HFFc6 (cell line): ENCODE measurements at regions not wholly inside any gene's neighbourhood (a gene's known extent, or its start where the extent isn't known, plus 50 kb on each side); places are given as distances from the start of the nearest gene placed in this dataset.

ENCODE experiments used
- DNase-seq: peaks from one replicate; pipeline ENCODE4 v3.0.0-alpha.2; 2018
- H3K27ac Mint-ChIP-seq: 2 replicates; pipeline ENCODE4 v1.8.0; 2020; ENCODE audit warnings: mild to moderate bottlenecking, mixed read lengths
- H3K27me3 Mint-ChIP-seq: 2 replicates; pipeline ENCODE4 v1.8.0; 2021; ENCODE audit warnings: mild to moderate bottlenecking, moderate library complexity, mixed read lengths; ENCODE audit not compliant: insufficient read depth
- H3K36me3 Mint-ChIP-seq: 2 replicates; pipeline ENCODE4 v1.8.0; 2021; ENCODE audit warnings: low read depth, mixed read lengths
- H3K4me1 Mint-ChIP-seq: 2 replicates; pipeline ENCODE4 v1.8.0; 2020; ENCODE audit warnings: low read depth, mixed read lengths
- H3K4me3 Mint-ChIP-seq: 2 replicates; pipeline ENCODE4 v1.8.0; 2020; ENCODE audit warnings: mild to moderate bottlenecking, moderate library complexity, mixed read lengths
- H3K9me3 Mint-ChIP-seq: 2 replicates; pipeline ENCODE4 v1.8.0; 2020; ENCODE audit warnings: mild to moderate bottlenecking, mixed read lengths
- CTCF ChIP-seq: fragments of 200-600 bp; sonication (generic); IDR thresholded peaks from 2 replicates; pipeline ENCODE4 v1.5.0; 2021; ENCODE audit warnings: antibody characterized with exemption, mild to moderate bottlenecking

GRCh38 chr12:61029516-61029915 lies 1230.7 kb upstream of the USP15 start:
- peaks cover 46% of the 10 kb centered on the region for H3K9me3 Mint-ChIP-seq
- H3K27ac Mint-ChIP-seq: no peak overlapping the region
- no peaks in the 10 kb centered on the region for H3K27me3 Mint-ChIP-seq
- no peak for TF ChIP-seq CTCF
- no peaks in the 10 kb centered on the region for H3K4me1 Mint-ChIP-seq
- DNase-seq: no peak
- peaks cover 16% of the 10 kb centered on the region; the same call in 1 of the 2 replicates for H3K36me3 Mint-ChIP-seq
- H3K4me3 Mint-ChIP-seq: no peak overlapping the region

- no peak for TF ChIP-seq CTCF
- no peaks in the 10 kb centered on the region for H3K4me1 Mint-ChIP-seq
- H3K4me3 Mint-ChIP-seq: no peak overlapping the region
- H3K36me3 Mint-ChIP-seq: no peaks in the 10 kb centered on the region
- no peaks in the 10 kb centered on the region for H3K27me3 Mint-ChIP-seq
- H3K9me3 Mint-ChIP-seq: peaks cover 35% of the 10 kb centered on the region
- DNase-seq: no peak
- no peak overlapping the region for H3K27ac Mint-ChIP-seq
These were observed 1222.4 kb upstream of the USP15 start for GRCh38 chr12:61037792-61038191.

- Mint-ChIP-seq H3K27ac (no peak overlapping the region), H3K9me3 (peaks cover 16% of the 10 kb centered on the region), H3K36me3 (no peaks in the 10 kb centered on the region), H3K27me3 (no peaks in the 10 kb centered on the region), H3K4me3 (no peak overlapping the region), H3K4me1 (no peaks in the 10 kb centered on the region)
- no peak for DNase-seq
- TF ChIP-seq CTCF: no peak
These were observed 1216.4 kb upstream of the USP15 start for GRCh38 chr12:61043838-61044237.

GRCh38 chr12:61044766-61045165 lies 1215.4 kb upstream of the USP15 start:
- H3K4me3 Mint-ChIP-seq: no peak overlapping the region
- no peak for TF ChIP-seq CTCF
- no peaks in the 10 kb centered on the region for H3K36me3 Mint-ChIP-seq
- H3K9me3 Mint-ChIP-seq: peaks cover 20% of the 10 kb centered on the region
- H3K27ac Mint-ChIP-seq: no peak overlapping the region
- H3K4me1 Mint-ChIP-seq: no peaks in the 10 kb centered on the region
- no peak for DNase-seq
- no peaks in the 10 kb centered on the region for H3K27me3 Mint-ChIP-seq

- Mint-ChIP-seq H3K4me3 (no peak overlapping the region), H3K27me3 (no peaks in the 10 kb centered on the region), H3K36me3 (no peaks in the 10 kb centered on the region), H3K9me3 (peaks cover 11% of the 10 kb centered on the region), H3K27ac (no peak overlapping the region), H3K4me1 (no peaks in the 10 kb centered on the region)
- TF ChIP-seq CTCF: no peak
- DNase-seq: no peak
These were observed 1189.4 kb upstream of the USP15 start for GRCh38 chr12:61070640-61071414.
